Astrocyte (in vitro differentiated cells and primary cell): ENCODE measurements at regions not wholly inside any gene's neighbourhood (a gene's known extent, or its start where the extent isn't known, plus 50 kb on each side); places are given as distances from the start of the nearest gene placed in this dataset.
"Not testable (repeated sequence)": the region's sequence is repeated elsewhere in the genome, so short reads cannot be mapped to it uniquely, and the experiment has no call there.

Experiments used
- DNase-seq: peaks from one replicate; pipeline ENCODE4 v3.0.0-alpha.2; 2010; ENCODE audit warnings: low read depth
- FAIRE-seq: peaks from 2 replicates; lab custom pipeline; 2011; peaks lifted over from hg19 to GRCh38; lab: Jason Lieb, UNC
- H2AFZ ChIP-seq: 2 replicates; pipeline ENCODE4 v1.6.0; 2012; ENCODE audit warnings: low read depth, low read length, inconsistent platforms
- H3K27ac ChIP-seq: 2 replicates; pipeline ENCODE4 v1.5.1; 2011; ENCODE audit warnings: low read depth, low read length, inconsistent platforms
- H3K27me3 ChIP-seq: 2 replicates; pipeline ENCODE4 v1.6.0; 2011; ENCODE audit warnings: low read length, inconsistent platforms; ENCODE audit not compliant: insufficient read depth
- H3K36me3 ChIP-seq: 2 replicates; pipeline ENCODE4 v1.5.1; 2011; ENCODE audit warnings: low read length, inconsistent platforms; ENCODE audit not compliant: insufficient read depth
- H3K4me1 ChIP-seq: 2 replicates; pipeline ENCODE4 v1.5.1; 2011; ENCODE audit warnings: low read length, inconsistent platforms; ENCODE audit not compliant: insufficient read depth
- H3K4me2 ChIP-seq: 2 replicates; pipeline ENCODE4 v1.6.0; 2012; ENCODE audit warnings: low read length, inconsistent platforms
- H3K4me3 ChIP-seq: 2 replicates; pipeline ENCODE4 v1.5.1; 2011; ENCODE audit warnings: low read depth, mild to moderate bottlenecking, low read length, inconsistent platforms; ENCODE audit not compliant: insufficient read depth
- H3K79me2 ChIP-seq: 2 replicates; pipeline ENCODE4 v1.6.0; 2012; ENCODE audit warnings: mild to moderate bottlenecking, low read length, inconsistent platforms; ENCODE audit not compliant: insufficient read depth
- H3K9ac ChIP-seq: 2 replicates; pipeline ENCODE4 v1.6.0; 2012; ENCODE audit warnings: mild to moderate bottlenecking, low read length, inconsistent platforms
- H3K9me3 ChIP-seq: 2 replicates; pipeline ENCODE4 v1.5.1; 2012; ENCODE audit warnings: low read depth, mild to moderate bottlenecking, low read length, inconsistent platforms; ENCODE audit not compliant: insufficient read depth
- H4K20me1 ChIP-seq: 2 replicates; pipeline ENCODE4 v1.6.0; 2012; ENCODE audit warnings: low read length, inconsistent platforms; ENCODE audit not compliant: insufficient read depth
- H3K27ac Mint-ChIP-seq: one replicate; pipeline ENCODE4 v1.8.0; 2021; ENCODE audit warnings: mild to moderate bottlenecking, mixed read lengths; ENCODE audit not compliant: unreplicated experiment
- H3K27me3 Mint-ChIP-seq: one replicate; pipeline ENCODE4 v1.8.0; 2021; ENCODE audit warnings: low read depth, mixed read lengths; ENCODE audit not compliant: unreplicated experiment
- H3K36me3 Mint-ChIP-seq: one replicate; pipeline ENCODE4 v1.8.0; 2021; ENCODE audit warnings: low read depth, mixed read lengths; ENCODE audit not compliant: unreplicated experiment
- H3K4me1 Mint-ChIP-seq: one replicate; pipeline ENCODE4 v1.8.0; 2021; ENCODE audit warnings: low read depth, mixed read lengths; ENCODE audit not compliant: unreplicated experiment
- H3K4me3 Mint-ChIP-seq: one replicate; pipeline ENCODE4 v1.8.0; 2021; ENCODE audit warnings: mild to moderate bottlenecking, moderate library complexity, mixed read lengths; ENCODE audit not compliant: unreplicated experiment
- H3K9me3 Mint-ChIP-seq: one replicate; pipeline ENCODE4 v1.8.0; 2021; ENCODE audit warnings: mild to moderate bottlenecking, mixed read lengths; ENCODE audit not compliant: unreplicated experiment
- CTCF ChIP-seq: IDR thresholded peaks from 2 replicates; pipeline ENCODE4 v1.5.1; 2011; ENCODE audit warnings: low read depth, mild to moderate bottlenecking, inconsistent platforms, low read length, moderate library complexity; ENCODE audit not compliant: insufficient read depth
- EZH2 ChIP-seq: IDR thresholded peaks from 2 replicates; pipeline ENCODE4 v1.6.1; 2012; ENCODE audit warnings: mild to moderate bottlenecking, low read length, inconsistent platforms; ENCODE audit not compliant: insufficient read depth

DNA sequence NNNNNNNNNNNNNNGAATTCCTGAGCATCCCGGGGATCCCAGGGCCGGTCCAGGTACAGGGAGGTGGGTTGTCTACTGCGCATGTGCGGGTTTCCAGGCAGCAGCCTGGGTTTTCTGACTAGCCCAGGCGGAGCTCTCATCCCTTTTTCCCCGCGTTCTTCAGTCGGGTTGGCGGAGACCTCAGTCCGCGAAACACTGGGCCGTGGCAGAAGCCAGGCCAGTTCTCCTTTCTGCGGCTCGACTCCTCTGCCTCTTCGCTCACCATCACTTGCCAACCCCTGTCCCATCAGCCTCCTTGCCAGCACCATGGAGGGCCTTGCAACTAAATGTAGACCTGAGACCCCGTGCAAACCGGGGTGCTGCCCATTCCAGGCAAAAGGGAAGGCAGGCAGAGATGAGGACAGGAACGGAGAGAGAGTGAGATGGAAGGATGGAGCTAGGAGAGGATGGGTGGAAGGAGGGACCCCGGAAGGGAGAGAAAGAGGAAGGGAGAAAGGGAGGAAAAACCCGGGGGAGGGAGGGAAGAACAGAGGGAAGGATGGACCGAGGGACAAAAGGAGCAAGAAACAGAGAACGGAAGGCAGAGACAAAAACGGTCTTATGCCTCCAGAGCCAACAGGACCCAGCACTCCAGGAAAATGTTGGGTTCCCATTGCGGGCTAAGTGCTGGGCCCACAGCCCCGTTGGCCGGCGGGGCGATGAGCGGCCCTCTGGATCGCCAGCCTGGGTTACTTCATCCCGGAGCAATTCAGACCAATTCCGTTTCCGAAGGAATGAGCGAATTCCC lies 445.4 kb upstream of the DEFB115 start:
- peak; percentile 36 for DNase-seq
- TF ChIP-seq CTCF (no peak), EZH2 (no peak)
- Mint-ChIP-seq H3K27ac (no peak overlapping the region), H3K4me1 (no peaks in the 10 kb centered on the region), H3K9me3 (peaks cover 14% of the 10 kb centered on the region), H3K36me3 (peaks cover 3% of the 10 kb centered on the region), H3K27me3 (peaks cover 2% of the 10 kb centered on the region), H3K4me3 (no peak overlapping the region)
- H3K27ac ChIP-seq, result no peak overlapping the region
- no peaks in the 10 kb centered on the region for H3K4me1 ChIP-seq
- peaks cover 15% of the 10 kb centered on the region for H3K9me3 ChIP-seq
- H3K27me3 ChIP-seq, result no peaks in the 10 kb centered on the region
- peak overlapping the region; percentile 63 for H3K4me2 ChIP-seq
- no peak for FAIRE-seq
- H3K4me3 ChIP-seq, result peak overlapping the region; percentile 16
- H4K20me1 ChIP-seq, result no peaks in the 10 kb centered on the region
- H2AFZ ChIP-seq, result peak overlapping the region; percentile 51
- H3K79me2 ChIP-seq, result no peaks in the 10 kb centered on the region
- no peaks in the 10 kb centered on the region for H3K36me3 ChIP-seq
- peak overlapping the region; percentile 36 for H3K9ac ChIP-seq

DNA sequence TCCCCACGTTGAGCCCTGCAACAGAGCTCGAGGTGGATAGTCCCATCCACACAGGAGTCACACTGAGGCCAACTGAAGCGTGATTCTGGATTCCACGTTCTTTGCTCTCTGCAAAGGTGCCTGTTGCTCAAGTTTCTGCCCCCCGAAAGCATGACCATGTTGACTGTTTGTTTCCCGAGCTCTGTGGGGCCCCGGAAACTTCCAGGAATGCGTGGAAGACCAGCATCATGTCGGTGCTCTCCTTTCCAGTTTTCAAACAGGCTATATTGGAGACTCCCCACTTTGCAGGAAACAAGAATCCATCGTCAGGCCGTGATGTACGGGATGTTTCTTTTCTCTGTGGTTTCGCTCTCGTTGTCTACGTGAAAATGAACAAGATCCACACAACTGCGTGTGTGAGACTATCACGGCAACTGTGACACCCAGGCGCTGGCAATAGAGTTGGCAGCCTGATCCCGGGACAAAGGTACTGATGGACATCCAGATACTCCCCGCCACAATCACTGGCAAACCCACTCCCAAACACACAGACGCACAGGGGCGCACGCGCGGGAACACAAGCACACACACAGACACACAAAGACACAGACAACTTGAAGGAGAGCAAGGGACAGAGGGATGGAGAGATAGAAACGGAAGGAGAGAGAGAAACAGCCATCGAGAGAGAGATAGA lies 444.6 kb upstream of the DEFB115 start:
- Histone ChIP-seq H3K27ac (no peak overlapping the region), H4K20me1 (no peaks in the 10 kb centered on the region), H3K79me2 (no peaks in the 10 kb centered on the region), H3K27me3 (no peaks in the 10 kb centered on the region), H2AFZ (no peak overlapping the region), H3K4me2 (no peak overlapping the region), H3K36me3 (no peaks in the 10 kb centered on the region), H3K4me3 (no peak overlapping the region), H3K9ac (no peak overlapping the region), H3K9me3 (peaks cover 15% of the 10 kb centered on the region), H3K4me1 (no peaks in the 10 kb centered on the region)
- Mint-ChIP-seq H3K9me3 (peaks cover 14% of the 10 kb centered on the region), H3K4me1 (no peaks in the 10 kb centered on the region), H3K4me3 (no peak overlapping the region), H3K27ac (no peak overlapping the region), H3K36me3 (peaks cover 3% of the 10 kb centered on the region), H3K27me3 (peaks cover 2% of the 10 kb centered on the region)
- FAIRE-seq, result no peak
- no peak for DNase-seq
- TF ChIP-seq EZH2 (no peak), CTCF (no peak)

DNA sequence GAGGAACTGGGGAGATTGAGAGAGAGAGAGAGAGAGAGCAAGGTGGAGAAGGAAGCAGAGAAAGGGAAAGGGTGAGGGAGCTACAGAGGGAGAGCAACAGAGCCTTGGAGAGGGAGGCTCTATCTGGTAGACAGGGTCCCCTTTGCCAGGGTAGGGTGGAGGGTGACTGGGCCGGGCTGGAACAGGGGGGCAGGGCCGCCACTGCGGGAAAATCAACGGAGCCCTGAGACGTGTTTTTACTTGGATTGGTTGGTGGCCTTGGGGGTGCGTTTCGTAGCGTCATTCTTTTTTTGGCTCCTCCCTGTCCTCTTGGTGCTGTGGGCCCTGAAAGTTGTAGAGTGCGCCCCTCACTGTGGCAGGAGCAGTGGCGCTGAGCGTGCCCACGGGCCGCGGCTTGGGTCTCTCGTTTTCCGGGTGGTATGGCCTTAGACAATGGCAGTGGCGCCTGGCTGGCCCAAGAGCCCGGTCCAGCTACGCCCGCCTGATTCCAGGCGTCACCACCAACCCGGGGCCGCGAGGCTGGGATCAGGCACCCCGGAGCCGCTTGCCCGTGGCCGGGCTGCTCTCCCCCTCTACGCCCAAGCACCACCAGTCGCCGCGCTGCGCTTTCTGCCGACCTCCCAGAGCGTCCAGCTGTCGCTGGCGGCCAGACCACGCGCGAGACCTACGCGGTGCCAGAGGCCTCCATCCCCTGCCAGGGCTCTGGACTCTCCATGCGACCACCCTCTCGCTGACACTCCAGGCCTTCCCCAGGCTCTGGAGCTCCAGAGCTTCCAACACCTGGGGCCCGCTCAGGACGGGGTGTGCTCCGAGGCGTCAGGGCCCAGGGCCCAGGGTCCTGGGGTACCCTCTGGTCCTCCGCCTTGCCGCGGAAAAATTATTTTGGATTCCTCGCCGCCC lies 443.8 kb upstream of the DEFB115 start:
- H3K9me3 Mint-ChIP-seq, result peaks cover 14% of the 10 kb centered on the region
- DNase-seq, H3K27ac Mint-ChIP-seq, H3K36me3 Mint-ChIP-seq, H3K4me3 ChIP-seq, H2AFZ ChIP-seq, H3K27me3 ChIP-seq, FAIRE-seq, H3K79me2 ChIP-seq, H3K9ac ChIP-seq, H3K27ac ChIP-seq, H4K20me1 ChIP-seq, H3K4me2 ChIP-seq, H3K4me1 Mint-ChIP-seq, H3K4me3 Mint-ChIP-seq, H3K4me1 ChIP-seq, H3K27me3 Mint-ChIP-seq, H3K36me3 ChIP-seq: not testable (repeated sequence)
- peaks cover 15% of the 10 kb centered on the region for H3K9me3 ChIP-seq

GRCh38 chr20:30814312-30814639 lies 443.2 kb upstream of the DEFB115 start:
- not testable (repeated sequence) for H3K4me3 Mint-ChIP-seq, H3K27me3 Mint-ChIP-seq, H2AFZ ChIP-seq, H3K27ac ChIP-seq, H3K4me1 ChIP-seq, H4K20me1 ChIP-seq, DNase-seq, H3K27me3 ChIP-seq, H3K4me3 ChIP-seq, H3K4me2 ChIP-seq, H3K4me1 Mint-ChIP-seq, H3K36me3 ChIP-seq, H3K9ac ChIP-seq, H3K36me3 Mint-ChIP-seq, FAIRE-seq, H3K27ac Mint-ChIP-seq, H3K79me2 ChIP-seq
- H3K9me3 Mint-ChIP-seq, result peaks cover 14% of the 10 kb centered on the region
- peaks cover 15% of the 10 kb centered on the region for H3K9me3 ChIP-seq
